Stimulated activated CD8-positive, alpha-beta memory T cell treated with anti-CD3 and anti-CD28 coated beads, Interleukin-15, amount 100 ng/mL, for 48 hours (primary cell): ENCODE measurements at regions not wholly inside any gene's neighbourhood (a gene's known extent, or its start where the extent isn't known, plus 50 kb on each side); places are given as distances from the start of the nearest gene placed in this dataset.
A peak's percentile ranks its signal among the peaks of the same experiment; 100 is the strongest.

Experiments used
- DNase-seq, 2 donors: peaks; one replicate each; pipeline ENCODE4 v3.0.0-alpha.2; 2020; ENCODE audit warnings: low read depth in 2 of 2

- DNase-seq: no peak
These were observed 136.2 kb upstream of the TMEM106B start for GRCh38 chr7:12074889-12075288.

- DNase-seq: no peak
These were observed 131.1 kb upstream of the TMEM106B start for GRCh38 chr7:12080006-12080405.

GRCh38 chr7:12085516-12085915 lies 125.6 kb upstream of the TMEM106B start:
- DNase-seq: no peak

- no peak for DNase-seq
These were observed 120.9 kb upstream of the TMEM106B start for GRCh38 chr7:12089951-12090756.

GRCh38 chr7:12090757-12091221 lies 120.3 kb upstream of the TMEM106B start:
- DNase-seq: no peak

GRCh38 chr7:12091231-12091630 lies 119.9 kb upstream of the TMEM106B start:
- DNase-seq: no peak

- no peak for DNase-seq
These were observed 118.5 kb upstream of the TMEM106B start for GRCh38 chr7:12092499-12093130.

GRCh38 chr7:12093365-12093764 lies 117.7 kb upstream of the TMEM106B start:
- no peak for DNase-seq

GRCh38 chr7:12094365-12094921 lies 116.7 kb upstream of the TMEM106B start:
- no peak for DNase-seq

GRCh38 chr7:12102126-12102525 lies 109.0 kb upstream of the TMEM106B start:
- no peak for DNase-seq

GRCh38 chr7:12102527-12102926 lies 108.6 kb upstream of the TMEM106B start:
- no peak for DNase-seq

- no peak for DNase-seq
These were observed 107.1 kb upstream of the TMEM106B start for GRCh38 chr7:12103948-12104347.

- no peak for DNase-seq
These were observed 103.7 kb upstream of the TMEM106B start for GRCh38 chr7:12107381-12107780.

GRCh38 chr7:12107841-12108254 lies 103.2 kb upstream of the TMEM106B start:
- DNase-seq: no peak

GRCh38 chr7:12110425-12110824 lies 100.7 kb upstream of the TMEM106B start:
- DNase-seq: no peak

- DNase-seq: peak in 1 of 2 donors; percentile 1
These were observed 99.4 kb upstream of the TMEM106B start for GRCh38 chr7:12111422-12112405.

GRCh38 chr7:12117170-12117569 lies 93.9 kb upstream of the TMEM106B start:
- no peak for DNase-seq

- no peak for DNase-seq
These were observed 91.3 kb upstream of the TMEM106B start for GRCh38 chr7:12119620-12120303.

GRCh38 chr7:12120632-12121031 lies 90.5 kb upstream of the TMEM106B start:
- DNase-seq: no peak

- no peak for DNase-seq
These were observed 87.9 kb upstream of the TMEM106B start for GRCh38 chr7:12123172-12123571.

GRCh38 chr7:12124028-12124427 lies 87.1 kb upstream of the TMEM106B start:
- DNase-seq: no peak
